ENCODE measurements at regions not wholly inside any gene's neighbourhood (a gene's known extent, or its start where the extent isn't known, plus 50 kb on each side); places are given as distances from the start of the nearest gene placed in this dataset.
A peak's percentile ranks its signal among the peaks of the same experiment; 100 is the strongest.

- no peak for ATAC-seq (ENCODE audit: low read depth)
- Histone ChIP-seq H2AK5ac (ENCODE audit: low read depth, low read length) (no peak overlapping the region), H3K4me3 (ENCODE audit: insufficient read depth, low read depth, low read length) (no peak overlapping the region), H4K5ac (ENCODE audit: low read depth, low read length) (no peak overlapping the region), H3K27me3 (ENCODE audit: control insufficient read depth, insufficient read depth, low read length) (no peaks in the 10 kb centered on the region; the same call in 1 of the 2 replicates), H3K4me1 (ENCODE audit: control insufficient read depth, insufficient read depth, low read length) (no peaks in the 10 kb centered on the region), H2AK9ac (replicated peaks; ENCODE audit: low read depth, low read length, poor library complexity) (no peak overlapping the region), H3K23ac (ENCODE audit: low read depth, low read length) (no peak overlapping the region), H3K9ac (ENCODE audit: low read depth, low read length) (no peak overlapping the region), H2BK20ac (ENCODE audit: low read depth, low read length) (no peak overlapping the region), H3K79me1 (ENCODE audit: low read depth in 1 of 2, low read length in 2 of 2) (no peaks in the 10 kb centered on the region), H3K36me3 (ENCODE audit: control insufficient read depth, insufficient read depth, low read length) (no peaks in the 10 kb centered on the region), H2BK5ac (ENCODE audit: low read depth, low read length, poor library complexity, severe bottlenecking) (no peak overlapping the region), H3K9me3 (ENCODE audit: control insufficient read depth, insufficient read depth, low read length) (peaks cover 3% of the 10 kb centered on the region; the same call in 1 of the 2 replicates), H2BK15ac (ENCODE audit: low read depth, low read length) (no peak overlapping the region), H3K4ac (ENCODE audit: low read depth, low read length) (no peak overlapping the region), H3K14ac (replicated peaks; ENCODE audit: low read depth, low read length) (no peak overlapping the region), H3K27ac (ENCODE audit: insufficient read depth, low read length) (no peak overlapping the region), H2BK120ac (ENCODE audit: low read depth, low read length) (no peak overlapping the region), H3K18ac (ENCODE audit: low read depth, low read length) (no peak overlapping the region), H4K91ac (ENCODE audit: insufficient read depth, low read depth, low read length) (no peak overlapping the region), H3K4me2 (ENCODE audit: low read depth, low read length) (no peak overlapping the region), H2AFZ (replicated peaks; ENCODE audit: low read length, poor library complexity) (no peak overlapping the region), H4K20me1 (ENCODE audit: insufficient read depth, low read length) (no peaks in the 10 kb centered on the region), H4K8ac (ENCODE audit: low read depth in 2 of 2, low read length in 2 of 2) (no peak overlapping the region), H3K56ac (ENCODE audit: extremely low read depth, insufficient read depth, low read length) (no peak overlapping the region), H3K9me1 (ENCODE audit: insufficient read depth, low read length) (no peaks in the 10 kb centered on the region)
- dilution Hi-C loops (cut with HindIII; ENCODE audit: low sequenced_read_pairs, unreplicated experiment) = no loop called here
- no peak for TF ChIP-seq RCOR1 (IDR thresholded peaks at IDR 0.05; ENCODE audit: insufficient replicate concordance, low read length)
- TF ChIP-seq, protein P1, sequence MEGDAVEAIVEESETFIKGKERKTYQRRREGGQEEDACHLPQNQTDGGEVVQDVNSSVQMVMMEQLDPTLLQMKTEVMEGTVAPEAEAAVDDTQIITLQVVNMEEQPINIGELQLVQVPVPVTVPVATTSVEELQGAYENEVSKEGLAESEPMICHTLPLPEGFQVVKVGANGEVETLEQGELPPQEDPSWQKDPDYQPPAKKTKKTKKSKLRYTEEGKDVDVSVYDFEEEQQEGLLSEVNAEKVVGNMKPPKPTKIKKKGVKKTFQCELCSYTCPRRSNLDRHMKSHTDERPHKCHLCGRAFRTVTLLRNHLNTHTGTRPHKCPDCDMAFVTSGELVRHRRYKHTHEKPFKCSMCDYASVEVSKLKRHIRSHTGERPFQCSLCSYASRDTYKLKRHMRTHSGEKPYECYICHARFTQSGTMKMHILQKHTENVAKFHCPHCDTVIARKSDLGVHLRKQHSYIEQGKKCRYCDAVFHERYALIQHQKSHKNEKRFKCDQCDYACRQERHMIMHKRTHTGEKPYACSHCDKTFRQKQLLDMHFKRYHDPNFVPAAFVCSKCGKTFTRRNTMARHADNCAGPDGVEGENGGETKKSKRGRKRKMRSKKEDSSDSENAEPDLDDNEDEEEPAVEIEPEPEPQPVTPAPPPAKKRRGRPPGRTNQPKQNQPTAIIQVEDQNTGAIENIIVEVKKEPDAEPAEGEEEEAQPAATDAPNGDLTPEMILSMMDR (conservative IDR thresholded peaks at IDR 0.05; ENCODE audit: low read depth, low read length) = no peak
- no peak for TF ChIP-seq CEBPB (IDR thresholded peaks at IDR 0.05; ENCODE audit: low read depth, low read length)
- TF ChIP-seq POLR2A (IDR thresholded peaks at IDR 0.05; ENCODE audit: low read depth, low read length) = no peak
- in situ Hi-C loops (cut with MboI; ENCODE audit: low sequenced_read_pairs) = no loop called here
- no TSS peak for BruUV-seq (replicated peaks)
- DNase-seq = peak; percentile 11
- POLR2A ChIA-PET (ENCODE audit: unreplicated experiment) = no interaction called here
- no CpG with 5 or more reads among the region's 3 CpGs for WGBS, 2 experiments (ENCODE audit: extremely low coverage in 2 of 2, insufficient read length in 1 of 2)
- CTCF ChIA-PET = no interaction called here
- intact Hi-C loops (cut with micrococcal nuclease) = no loop called here
Measured at GRCh38 chr15:94061041-94061440, 170.3 kb upstream of the MCTP2 start.
